Stimulated activated CD8-positive, alpha-beta memory T cell treated with anti-CD3 and anti-CD28 coated beads, Interleukin-15, amount 100 ng/mL, for 48 hours (primary cell): ENCODE measurements at regions not wholly inside any gene's neighbourhood (a gene's known extent, or its start where the extent isn't known, plus 50 kb on each side); places are given as distances from the start of the nearest gene placed in this dataset.

ENCODE experiments used
- DNase-seq, 2 donors: peaks; one replicate each; pipeline ENCODE4 v3.0.0-alpha.2; 2020; ENCODE audit warnings: low read depth in 2 of 2

GRCh38 chr6:26216359-26216885, 129.2 kb downstream of the HFE start:
- DNase-seq, result peak; percentile 72 to 74

GRCh38 chr6:26216886-26217713, 129.9 kb downstream of the HFE start:
- peak; percentile 79 for DNase-seq

GRCh38 chr6:26217714-26218075, 130.5 kb downstream of the HFE start:
- no peak for DNase-seq

GRCh38 chr6:26218824-26219223, 131.6 kb downstream of the HFE start:
- DNase-seq, result no peak

DNA sequence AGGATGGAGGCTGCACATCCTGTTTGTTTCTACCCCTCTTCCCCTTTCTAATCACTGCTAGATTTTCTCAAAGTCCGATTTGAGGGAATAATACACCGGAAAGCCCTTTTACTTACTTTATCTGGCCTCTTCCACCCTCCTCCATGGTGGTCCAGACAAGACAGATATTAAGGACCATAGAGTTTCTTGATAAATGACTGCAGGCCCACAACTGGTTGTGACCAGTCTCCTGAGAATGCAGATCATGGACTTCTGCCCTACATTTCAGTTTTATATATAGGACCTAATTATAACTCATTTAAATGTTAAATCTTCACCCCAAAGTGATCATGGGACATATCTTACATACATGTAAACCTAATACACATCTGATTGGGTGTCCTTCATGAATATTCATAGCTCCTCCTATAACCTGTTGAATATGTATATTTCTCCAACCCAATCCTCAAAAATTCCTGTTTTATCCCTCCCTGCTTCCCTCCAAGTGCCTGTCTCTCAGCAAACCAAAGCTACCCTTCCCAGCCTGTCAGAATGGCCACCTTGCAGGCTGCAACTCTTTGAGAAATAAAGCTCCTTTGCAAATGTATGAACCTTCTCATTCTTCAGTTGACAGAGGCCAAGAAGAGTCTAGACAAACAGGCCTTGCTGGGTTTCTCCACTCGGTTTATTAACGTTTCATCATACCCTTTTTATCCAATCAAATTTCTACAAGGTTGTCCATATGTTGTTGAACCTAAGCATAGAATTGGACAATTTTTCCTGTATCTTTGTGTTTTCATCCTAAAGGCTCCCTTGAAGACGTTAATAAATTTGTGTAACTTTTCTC, 133.1 kb downstream of the HFE start:
- no peak for DNase-seq

DNA sequence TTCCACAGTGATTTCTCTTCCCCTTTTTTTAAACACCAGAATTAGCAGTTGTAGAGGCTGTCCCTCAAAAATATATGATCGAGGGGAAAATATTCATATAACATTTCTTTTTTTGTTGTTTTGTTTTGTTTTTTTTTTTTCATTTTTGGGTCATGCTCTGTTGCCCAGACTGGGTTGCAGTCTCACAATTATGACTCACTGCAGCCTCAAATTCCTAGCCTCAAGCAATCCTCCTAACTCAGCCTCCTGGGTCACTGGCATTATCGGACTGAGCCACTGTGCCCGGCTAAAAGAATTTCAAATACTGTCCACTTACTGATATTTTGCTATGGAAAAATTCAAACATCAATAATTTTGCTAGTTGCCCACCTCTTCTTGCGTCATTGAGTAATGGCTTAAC, 134.0 kb downstream of the HFE start:
- DNase-seq, result no peak

DNA sequence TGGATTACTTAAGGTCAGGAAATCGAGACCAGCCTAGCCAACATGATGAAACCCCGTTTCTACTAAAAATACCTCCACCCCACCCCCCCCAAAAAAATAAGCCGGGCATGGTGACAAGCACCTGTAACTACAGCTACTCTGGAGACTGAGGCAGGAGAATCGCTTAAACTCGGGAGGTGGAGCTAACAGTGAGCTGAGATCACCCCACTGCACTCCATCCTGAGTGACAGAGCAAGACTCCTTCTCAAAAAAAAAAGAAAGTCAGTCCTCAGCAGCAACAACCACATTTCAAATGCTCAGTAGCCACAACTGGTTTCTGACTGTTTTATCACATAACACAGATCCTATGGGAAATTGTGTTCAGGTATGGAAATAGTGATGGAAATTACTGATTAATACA, 135.3 kb downstream of the HFE start:
- no peak for DNase-seq

DNA sequence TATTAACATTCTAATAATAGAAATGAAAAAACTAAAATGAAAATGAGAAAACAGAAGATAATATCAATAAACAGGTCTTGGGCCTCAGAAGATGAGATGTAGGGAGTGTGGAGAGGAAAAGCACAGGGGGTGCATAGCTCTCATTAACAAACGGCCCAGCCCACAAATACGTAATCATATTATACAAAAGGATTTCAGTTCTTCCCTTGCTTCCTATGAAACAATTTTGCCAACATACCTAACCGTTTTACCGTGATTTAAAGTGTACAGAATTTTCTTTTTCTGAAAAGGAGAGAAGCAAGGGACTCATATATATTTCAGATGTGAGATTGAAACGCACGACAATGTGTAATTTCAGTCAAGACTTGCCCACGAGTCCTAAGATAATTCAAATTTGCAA, 136.0 kb downstream of the HFE start:
- no peak for DNase-seq

DNA sequence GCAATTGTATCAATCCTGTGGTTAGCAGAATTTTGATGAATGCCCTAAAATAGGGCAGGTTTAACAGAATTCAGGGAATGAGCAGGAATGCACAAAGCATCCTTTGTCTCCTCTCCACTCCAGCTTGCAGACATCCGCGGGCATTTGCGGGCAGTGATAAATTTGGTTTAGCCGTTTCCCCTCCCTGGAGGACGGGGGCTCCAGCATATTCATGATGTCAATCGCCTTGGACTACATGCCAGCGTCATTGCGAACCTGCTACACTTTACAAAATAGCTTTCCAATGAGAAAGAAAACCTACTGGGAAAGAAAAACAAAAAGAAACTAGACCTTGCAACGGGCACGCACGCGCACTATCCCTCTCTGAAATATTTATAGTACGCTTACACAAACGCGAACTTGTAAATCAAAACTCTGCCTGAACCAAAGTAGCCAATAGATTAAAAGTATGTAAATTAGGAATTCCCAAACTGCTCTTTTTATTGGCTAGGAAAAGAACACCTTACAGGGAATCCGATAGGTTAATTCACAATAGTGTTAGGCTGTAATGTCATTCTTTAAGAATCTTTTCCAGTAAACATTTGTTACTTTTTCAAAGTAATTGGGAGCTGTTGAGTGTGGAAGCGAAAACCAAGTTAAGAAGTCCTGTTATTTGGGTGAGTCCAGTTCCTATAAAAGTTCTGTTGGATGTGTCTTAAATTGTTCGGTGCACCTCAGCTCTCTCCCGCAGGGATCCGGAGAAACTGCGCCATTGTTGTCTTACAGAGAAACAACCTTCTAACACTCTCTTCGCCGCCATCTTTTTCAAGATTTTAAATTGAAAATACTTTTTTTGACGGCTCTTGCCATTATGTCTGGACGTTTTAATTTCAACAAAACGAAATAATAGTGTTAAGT, 136.7 kb downstream of the HFE start:
- DNase-seq, result no peak

- no peak for DNase-seq
Observed at GRCh38 chr6:26224547-26224912, 137.3 kb downstream of the HFE start.

DNA sequence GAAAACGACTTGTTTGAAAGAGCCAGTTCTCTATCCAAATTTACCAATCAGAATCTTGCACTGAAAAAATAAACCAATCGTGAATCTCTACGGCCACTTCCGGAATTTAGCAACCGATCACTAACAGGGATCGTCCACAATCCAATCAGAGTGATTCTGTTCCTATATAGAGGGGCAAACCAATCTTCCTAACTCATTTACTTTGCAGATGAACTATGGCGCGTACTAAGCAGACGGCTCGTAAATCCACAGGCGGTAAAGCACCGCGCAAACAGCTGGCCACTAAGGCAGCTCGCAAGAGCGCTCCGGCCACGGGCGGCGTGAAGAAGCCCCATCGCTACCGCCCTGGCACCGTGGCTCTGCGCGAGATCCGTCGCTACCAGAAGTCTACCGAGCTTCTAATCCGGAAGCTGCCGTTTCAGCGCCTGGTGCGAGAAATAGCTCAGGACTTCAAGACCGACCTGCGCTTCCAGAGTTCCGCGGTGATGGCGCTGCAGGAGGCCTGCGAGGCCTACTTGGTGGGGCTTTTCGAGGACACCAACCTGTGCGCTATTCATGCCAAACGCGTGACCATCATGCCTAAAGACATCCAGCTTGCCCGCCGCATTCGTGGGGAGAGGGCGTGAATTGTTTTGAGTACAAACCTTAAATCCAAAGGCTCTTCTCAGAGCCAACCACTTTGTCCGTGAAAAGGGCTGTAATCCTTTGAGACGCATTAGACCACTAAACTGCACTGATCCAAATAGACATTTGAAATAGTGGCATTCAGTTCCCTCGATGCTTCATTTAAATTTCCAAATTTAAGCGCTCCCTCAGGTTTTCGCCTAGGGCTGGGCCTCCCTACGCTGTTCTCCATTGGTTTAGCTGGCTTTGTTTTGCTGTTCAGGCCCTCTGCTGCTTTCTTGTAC, 138.0 kb downstream of the HFE start:
- DNase-seq, result no peak

DNA sequence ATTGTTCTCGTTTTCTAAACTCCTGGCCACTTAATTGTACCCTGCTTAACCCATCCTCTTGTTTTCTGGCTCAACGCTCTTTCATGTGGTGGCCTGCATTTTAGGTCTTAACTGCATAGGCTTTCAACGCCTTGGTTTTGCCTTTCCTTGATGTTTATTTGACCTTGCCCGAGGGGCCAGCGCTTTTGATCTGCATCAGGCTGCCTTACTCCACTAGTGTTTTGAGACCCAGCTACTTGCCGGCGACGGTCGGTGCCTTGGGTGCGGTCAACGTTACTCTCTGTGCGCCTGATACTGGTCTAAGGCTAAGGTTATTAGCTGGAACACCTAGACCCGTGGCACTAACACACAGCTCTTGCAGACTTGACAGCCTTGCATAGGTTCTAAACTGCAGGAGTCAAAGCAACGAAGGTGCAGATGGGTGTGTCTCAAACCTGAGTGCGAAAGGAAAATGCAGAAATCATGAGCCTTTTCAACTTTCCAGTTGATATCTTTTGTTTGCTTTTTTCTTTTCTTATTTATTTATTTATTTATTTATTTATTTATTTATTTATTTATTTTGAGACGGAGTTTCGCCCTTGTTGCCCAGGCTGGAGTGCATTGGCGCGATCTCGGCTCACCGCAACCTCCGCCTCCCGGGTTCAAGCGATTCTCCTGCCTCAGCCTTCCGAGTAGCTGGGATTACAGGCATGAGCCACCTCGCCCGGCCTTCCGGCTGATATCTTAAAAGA, 138.8 kb downstream of the HFE start:
- no peak for DNase-seq

DNA sequence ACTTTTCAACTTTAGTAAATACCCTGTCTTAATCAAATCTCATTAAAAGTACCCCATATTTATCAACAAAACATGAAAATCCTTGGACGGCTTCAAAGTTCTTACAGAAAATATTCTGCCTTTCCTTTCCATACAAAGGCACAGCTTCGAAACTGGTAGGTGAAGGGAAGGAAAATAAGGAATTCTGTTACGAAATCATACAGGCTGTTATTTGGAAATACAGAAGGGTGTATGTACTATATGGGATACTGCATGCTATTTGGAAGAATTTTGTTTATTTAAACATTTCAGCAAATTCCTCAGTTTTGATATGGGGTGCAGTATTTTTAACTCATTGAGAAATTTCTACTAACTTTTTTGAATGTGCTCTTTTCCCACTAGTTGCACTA, 138.4 kb upstream of the BTN3A2 start:
- DNase-seq, result no peak

DNA sequence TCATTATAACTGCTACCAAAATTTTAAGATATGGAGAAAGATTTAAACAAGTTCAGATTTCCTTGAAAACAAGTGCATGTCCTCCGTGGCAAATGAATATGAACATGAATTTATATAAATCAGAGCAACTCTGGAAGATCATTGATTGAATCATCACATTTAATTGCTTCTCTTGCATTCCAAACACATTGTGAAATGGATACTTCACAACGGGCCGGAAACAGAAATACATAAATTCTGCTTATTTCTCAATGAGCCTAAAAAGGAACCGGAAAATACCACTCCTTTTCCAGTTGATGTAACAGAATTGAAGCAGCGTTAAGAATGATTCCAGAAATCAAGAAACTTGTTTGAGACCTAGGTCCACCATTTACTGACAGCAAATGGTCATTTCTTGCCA, 134.6 kb upstream of the BTN3A2 start:
- no peak for DNase-seq

DNA sequence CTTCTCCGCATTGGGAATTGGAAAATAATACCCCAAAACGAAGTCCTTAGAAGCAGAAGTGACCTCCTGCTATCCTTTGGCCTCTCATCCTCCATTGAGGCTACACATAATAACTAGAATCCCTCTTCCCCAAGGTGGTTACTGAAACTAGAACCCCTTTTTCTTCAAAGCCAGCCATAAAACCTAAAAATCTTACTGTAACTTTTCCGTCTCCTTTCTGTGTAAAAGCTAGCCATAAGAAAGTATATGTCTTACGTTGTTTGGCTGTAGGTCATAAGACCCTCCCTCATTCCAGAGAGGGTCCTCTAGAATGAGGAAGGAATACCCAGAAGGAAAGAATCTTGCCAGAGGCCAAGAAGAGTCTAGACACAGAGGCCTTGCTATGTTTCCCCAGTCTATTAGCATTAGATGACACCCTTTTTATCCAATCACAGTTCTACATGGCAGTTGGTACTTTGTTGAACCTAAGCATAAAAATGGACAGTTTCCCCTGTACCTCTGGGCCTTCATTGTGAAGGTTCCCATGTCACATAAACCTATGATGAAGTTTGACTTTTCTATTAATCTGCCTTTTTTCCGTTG, 133.9 kb upstream of the BTN3A2 start:
- DNase-seq, result no peak

- DNase-seq, result no peak
Observed at GRCh38 chr6:26232306-26232939, 132.6 kb upstream of the BTN3A2 start.

GRCh38 chr6:26232940-26233648, 131.9 kb upstream of the BTN3A2 start:
- DNase-seq, result peak in 1 of 2 donors; percentile 45

DNA sequence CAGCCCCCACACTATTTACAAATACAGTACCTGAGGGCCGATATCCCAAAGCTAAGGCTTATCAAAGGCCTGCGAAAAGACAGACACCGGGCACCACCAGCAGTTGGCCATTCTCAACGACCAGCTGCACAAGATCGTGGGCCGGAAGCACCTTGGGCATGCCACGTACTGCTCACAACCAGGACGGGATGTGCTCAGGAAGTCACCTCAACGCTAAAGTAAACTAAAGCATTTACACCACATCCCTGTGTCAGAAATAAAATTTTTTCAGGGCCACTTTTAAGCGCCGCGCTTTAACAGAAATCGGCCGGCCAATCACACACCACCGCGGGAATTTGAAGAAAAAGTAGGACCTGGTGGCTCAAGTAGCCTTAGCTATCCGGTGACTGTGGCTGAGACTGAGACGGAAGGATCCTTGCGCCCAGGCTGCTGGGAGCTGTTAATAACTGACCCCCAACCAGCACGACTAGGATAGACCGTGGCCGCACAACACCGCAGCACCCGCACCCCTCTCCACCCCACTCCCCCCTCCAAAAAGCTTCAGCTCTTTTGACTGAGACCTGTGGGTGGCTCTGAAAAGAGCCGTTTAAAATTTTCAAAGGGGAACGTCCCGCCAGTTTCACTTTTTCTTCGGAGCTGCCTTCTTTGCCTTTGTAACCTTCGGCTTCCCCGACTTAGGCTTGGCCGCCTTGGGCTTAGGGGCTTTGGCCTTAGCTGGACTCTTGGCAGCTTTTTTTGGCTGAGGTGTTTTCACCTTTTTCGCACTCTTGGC, 131.2 kb upstream of the BTN3A2 start:
- DNase-seq, result peak; percentile 49 to 58
